ENCODE measurements at regions not wholly inside any gene's neighbourhood (a gene's known extent, or its start where the extent isn't known, plus 50 kb on each side); places are given as distances from the start of the nearest gene placed in this dataset.

DNA sequence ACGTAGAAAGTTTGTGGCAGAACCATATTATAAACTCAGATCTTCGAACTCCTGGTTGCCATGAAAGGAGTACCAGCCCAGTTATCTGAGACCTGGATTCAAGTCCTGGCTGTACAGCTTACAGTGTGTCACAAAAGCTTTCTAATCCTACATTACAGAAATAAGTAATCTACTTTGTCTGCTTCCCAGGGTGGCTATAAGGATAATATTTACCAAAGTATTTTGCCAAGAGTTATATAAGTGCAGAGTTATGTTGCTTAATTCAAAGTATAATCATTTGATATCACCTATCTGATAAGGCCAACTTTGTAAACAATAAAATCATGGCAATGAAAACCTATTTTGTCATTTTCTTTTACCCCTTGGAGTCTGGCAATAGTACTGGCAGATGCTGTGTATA is 381.6 kb downstream of the NDFIP2 start:
- intact Hi-C loops (cut with micrococcal nuclease) = no loop called here
- no peaks in the 10 kb centered on the region for H3K9me2 ChIP-seq (ENCODE audit: insufficient read depth)
- H3K4me3 ChIP-seq (replicated peaks in 1 of 2; ENCODE audit: low read depth in 1 of 2, low read length in 2 of 2) = no peak overlapping the region
- H3K9me3 ChIP-seq (ENCODE audit: control insufficient read depth in 1 of 2, insufficient read depth in 1 of 2, low read depth in 1 of 2, low read length in 2 of 2) = no peaks in the 10 kb centered on the region
- H3K79me2 ChIP-seq (ENCODE audit: insufficient read depth, low read length) = no peaks in the 10 kb centered on the region
- no peaks in the 10 kb centered on the region for H3K27me3 ChIP-seq (ENCODE audit: insufficient read depth, low read length)
- ChIA-PET CTCF (no interaction called here), POLR2A (no interaction called here), RAD21 (ENCODE audit: low non-redundant PET in 1 of 2, low total read pairs in 2 of 2, uncharacterized antibody in 2 of 2, unreplicated experiment in 2 of 2) (no interaction called here)
- no peak overlapping the region for H3K27ac ChIP-seq (ENCODE audit: low read depth, low read length)
- no TSS peak for BruUV-seq (replicated peaks)
- H3K36me3 ChIP-seq (ENCODE audit: control insufficient read depth in 1 of 2, insufficient read depth in 2 of 2, low read length in 2 of 2) = no peaks in the 10 kb centered on the region
- no peak overlapping the region for H2AFZ ChIP-seq (ENCODE audit: low read depth, low read length, poor library complexity, severe bottlenecking)
- TF ChIP-seq EZH2phosphoT487 (IDR thresholded peaks at IDR 0.05; ENCODE audit: borderline replicate concordance) = no peak
- TF ChIP-seq JUND (IDR thresholded peaks at IDR 0.05) = no peak
- no peak for TF ChIP-seq ELF1 (IDR thresholded peaks at IDR 0.05; ENCODE audit: borderline replicate concordance, low read depth)
- TF ChIP-seq CBX3 (IDR thresholded peaks at IDR 0.05; ENCODE audit: low read depth) = no peak
- no peak for TF ChIP-seq YY1 (IDR thresholded peaks at IDR 0.05; ENCODE audit: extremely low read depth, insufficient replicate concordance, low read depth, low read length)
- no peak for TF ChIP-seq EZH2 (IDR thresholded peaks at IDR 0.05)
- ATAC-seq (no peak), DNase-seq (ENCODE audit: low read depth, low spot score) (no peak)
- no peak overlapping the region for H3K4me2 ChIP-seq (ENCODE audit: low read length)
- no peaks in the 10 kb centered on the region for H3K4me1 ChIP-seq (ENCODE audit: control insufficient read depth in 1 of 2, insufficient read depth in 2 of 2, low read length in 2 of 2)
- H4K20me1 ChIP-seq (ENCODE audit: insufficient read depth) = no peaks in the 10 kb centered on the region
- no peak overlapping the region for H3K9ac ChIP-seq (ENCODE audit: low read length)

GRCh38 chr13:79861731-79862130 is 380.8 kb downstream of the NDFIP2 start:
- Histone ChIP-seq H3K4me1 (ENCODE audit: control insufficient read depth in 1 of 2, insufficient read depth in 2 of 2, low read length in 2 of 2) (no peaks in the 10 kb centered on the region), H3K27me3 (ENCODE audit: insufficient read depth, low read length) (no peaks in the 10 kb centered on the region), H2AFZ (ENCODE audit: low read depth, low read length, poor library complexity, severe bottlenecking) (no peak overlapping the region), H3K9me2 (ENCODE audit: insufficient read depth) (no peaks in the 10 kb centered on the region), H3K4me3 (replicated peaks in 1 of 2; ENCODE audit: low read depth in 1 of 2, low read length in 2 of 2) (no peak overlapping the region), H4K20me1 (ENCODE audit: insufficient read depth) (no peaks in the 10 kb centered on the region), H3K9me3 (ENCODE audit: control insufficient read depth in 1 of 2, insufficient read depth in 1 of 2, low read depth in 1 of 2, low read length in 2 of 2) (no peaks in the 10 kb centered on the region), H3K4me2 (ENCODE audit: low read length) (no peak overlapping the region), H3K79me2 (ENCODE audit: insufficient read depth, low read length) (no peaks in the 10 kb centered on the region), H3K9ac (ENCODE audit: low read length) (no peak overlapping the region), H3K27ac (ENCODE audit: low read depth, low read length) (no peak overlapping the region), H3K36me3 (ENCODE audit: control insufficient read depth in 1 of 2, insufficient read depth in 2 of 2, low read length in 2 of 2) (no peaks in the 10 kb centered on the region)
- RAD21 ChIA-PET (ENCODE audit: low non-redundant PET in 1 of 2, low total read pairs in 2 of 2, uncharacterized antibody in 2 of 2, unreplicated experiment in 2 of 2) = no interaction called here
- POLR2A ChIA-PET = no interaction called here
- TF ChIP-seq ZBTB33 (IDR thresholded peaks at IDR 0.05; ENCODE audit: extremely low read depth, insufficient replicate concordance, low read length) (no peak), CBX3 (IDR thresholded peaks at IDR 0.05; ENCODE audit: low read depth) (no peak), REST (IDR thresholded peaks at IDR 0.05; ENCODE audit: low read depth) (no peak), SIN3A (IDR thresholded peaks at IDR 0.05; ENCODE audit: low read depth) (no peak), SP1 (IDR thresholded peaks at IDR 0.05; ENCODE audit: low read depth) (no peak), ZFX (IDR thresholded peaks at IDR 0.05) (no peak), EZH2phosphoT487 (IDR thresholded peaks at IDR 0.05; ENCODE audit: borderline replicate concordance) (no peak), YY1 (IDR thresholded peaks at IDR 0.05; ENCODE audit: extremely low read depth, insufficient replicate concordance, low read depth, low read length) (no peak)
- TF ChIP-seq, protein P1, sequence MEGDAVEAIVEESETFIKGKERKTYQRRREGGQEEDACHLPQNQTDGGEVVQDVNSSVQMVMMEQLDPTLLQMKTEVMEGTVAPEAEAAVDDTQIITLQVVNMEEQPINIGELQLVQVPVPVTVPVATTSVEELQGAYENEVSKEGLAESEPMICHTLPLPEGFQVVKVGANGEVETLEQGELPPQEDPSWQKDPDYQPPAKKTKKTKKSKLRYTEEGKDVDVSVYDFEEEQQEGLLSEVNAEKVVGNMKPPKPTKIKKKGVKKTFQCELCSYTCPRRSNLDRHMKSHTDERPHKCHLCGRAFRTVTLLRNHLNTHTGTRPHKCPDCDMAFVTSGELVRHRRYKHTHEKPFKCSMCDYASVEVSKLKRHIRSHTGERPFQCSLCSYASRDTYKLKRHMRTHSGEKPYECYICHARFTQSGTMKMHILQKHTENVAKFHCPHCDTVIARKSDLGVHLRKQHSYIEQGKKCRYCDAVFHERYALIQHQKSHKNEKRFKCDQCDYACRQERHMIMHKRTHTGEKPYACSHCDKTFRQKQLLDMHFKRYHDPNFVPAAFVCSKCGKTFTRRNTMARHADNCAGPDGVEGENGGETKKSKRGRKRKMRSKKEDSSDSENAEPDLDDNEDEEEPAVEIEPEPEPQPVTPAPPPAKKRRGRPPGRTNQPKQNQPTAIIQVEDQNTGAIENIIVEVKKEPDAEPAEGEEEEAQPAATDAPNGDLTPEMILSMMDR (IDR thresholded peaks at IDR 0.05 in 2 of 3, conservative IDR thresholded peaks at IDR 0.05 in 1 of 3; ENCODE audit: borderline replicate concordance in 1 of 3, insufficient read depth in 1 of 3, low read depth in 2 of 3, low read length in 2 of 3) = no peak
- DNase-seq (ENCODE audit: low read depth, low spot score) = no peak
- ATAC-seq = no peak
- intact Hi-C loops (cut with micrococcal nuclease) = no loop called here
- CTCF ChIA-PET = no interaction called here
- BruUV-seq (replicated peaks) = no TSS peak
